NB4 (cell line): ENCODE measurements at regions not wholly inside any gene's neighbourhood (a gene's known extent, or its start where the extent isn't known, plus 50 kb on each side); places are given as distances from the start of the nearest gene placed in this dataset.

Experiments used
- POLR2A ChIP-seq: IDR thresholded peaks from 2 replicates; pipeline ENCODE4 v1.6.1; 2011; ENCODE audit warnings: mild to moderate bottlenecking; ENCODE audit not compliant: insufficient read length; ENCODE audit errors: extremely low read depth
- TF ChIP-seq, protein P1 (sequence below): IDR thresholded peaks from one replicate; pipeline ENCODE4 v1.5.1; 2012; ENCODE audit warnings: low read depth, low read length

GRCh38 chr12:18897823-18898222, 159.9 kb downstream of the CAPZA3 start:
- no peak for TF ChIP-seq POLR2A
- TF ChIP-seq, protein P1, sequence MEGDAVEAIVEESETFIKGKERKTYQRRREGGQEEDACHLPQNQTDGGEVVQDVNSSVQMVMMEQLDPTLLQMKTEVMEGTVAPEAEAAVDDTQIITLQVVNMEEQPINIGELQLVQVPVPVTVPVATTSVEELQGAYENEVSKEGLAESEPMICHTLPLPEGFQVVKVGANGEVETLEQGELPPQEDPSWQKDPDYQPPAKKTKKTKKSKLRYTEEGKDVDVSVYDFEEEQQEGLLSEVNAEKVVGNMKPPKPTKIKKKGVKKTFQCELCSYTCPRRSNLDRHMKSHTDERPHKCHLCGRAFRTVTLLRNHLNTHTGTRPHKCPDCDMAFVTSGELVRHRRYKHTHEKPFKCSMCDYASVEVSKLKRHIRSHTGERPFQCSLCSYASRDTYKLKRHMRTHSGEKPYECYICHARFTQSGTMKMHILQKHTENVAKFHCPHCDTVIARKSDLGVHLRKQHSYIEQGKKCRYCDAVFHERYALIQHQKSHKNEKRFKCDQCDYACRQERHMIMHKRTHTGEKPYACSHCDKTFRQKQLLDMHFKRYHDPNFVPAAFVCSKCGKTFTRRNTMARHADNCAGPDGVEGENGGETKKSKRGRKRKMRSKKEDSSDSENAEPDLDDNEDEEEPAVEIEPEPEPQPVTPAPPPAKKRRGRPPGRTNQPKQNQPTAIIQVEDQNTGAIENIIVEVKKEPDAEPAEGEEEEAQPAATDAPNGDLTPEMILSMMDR, result no peak
